ENCODE measurements at regions not wholly inside any gene's neighbourhood (a gene's known extent, or its start where the extent isn't known, plus 50 kb on each side); places are given as distances from the start of the nearest gene placed in this dataset.

DNA sequence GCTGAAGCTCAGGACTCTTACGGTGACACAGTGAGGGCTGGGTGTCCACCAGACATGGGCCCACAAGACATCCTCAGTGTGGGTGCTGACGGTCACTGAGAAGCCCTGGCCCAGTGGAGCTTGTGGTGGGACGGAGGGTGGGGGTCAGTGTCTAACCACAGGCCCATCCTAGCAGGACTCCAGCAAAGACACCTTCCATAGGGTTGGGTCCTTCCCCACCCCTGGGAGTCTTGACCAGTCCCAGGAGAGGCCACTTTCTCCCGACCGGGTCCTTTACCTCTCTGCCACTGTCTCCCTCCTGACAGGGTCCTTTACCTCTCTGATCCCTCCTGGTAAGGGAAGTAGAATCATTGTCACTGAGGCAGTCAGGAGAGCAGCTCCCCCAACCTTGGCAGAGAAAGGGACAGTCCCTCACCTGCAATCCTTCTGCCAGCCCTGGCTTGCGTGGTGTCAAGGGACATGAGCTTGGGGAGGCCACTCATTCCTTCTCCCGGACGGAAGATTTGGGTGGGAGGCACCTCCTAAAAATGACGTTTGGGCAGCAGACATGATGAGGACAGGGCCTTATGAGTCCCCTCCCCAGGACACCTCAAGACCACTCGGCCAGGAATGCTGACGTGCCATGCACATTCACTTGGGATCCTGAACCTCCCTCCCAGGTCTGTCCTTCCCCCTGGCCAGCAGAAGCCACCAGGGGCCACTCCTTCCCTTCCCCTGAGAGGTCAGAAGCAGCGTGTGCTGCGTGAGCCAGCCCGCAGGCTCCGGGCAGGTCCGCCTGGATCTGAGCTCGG is 91.5 kb upstream of the FGF3 start:
- POLR2A ChIA-PET = no interaction called here
- Histone ChIP-seq H3K36me3 (ENCODE audit: control insufficient read depth in 4 of 4, insufficient read depth in 4 of 4, low read length in 3 of 4) (no peaks in the 10 kb centered on the region), H3K4me1 (ENCODE audit: control extremely low read depth in 1 of 4, control insufficient read depth in 4 of 4, insufficient read depth in 4 of 4, low read length in 3 of 4) (peaks cover 0 to 13% (median 3%) of the 10 kb centered on the region in 4 experiments), H3K9me3 (ENCODE audit: control extremely low read depth in 1 of 5, control insufficient read depth in 4 of 5, insufficient read depth in 2 of 5, low read depth in 1 of 5, low read length in 4 of 5) (no peaks in the 10 kb centered on the region), H3K4me3 (ENCODE audit: control insufficient read depth in 1 of 7, extremely low read depth in 1 of 7, insufficient read depth in 4 of 7, low read depth in 2 of 7, low read length in 6 of 7) (no peak overlapping the region), H3K27ac (ENCODE audit: insufficient read depth in 1 of 2, low read depth in 1 of 2, low read length in 2 of 2, poor library complexity in 1 of 2, severe bottlenecking in 2 of 2) (no peak overlapping the region), H3K27me3 (replicated peaks in 2 of 5; ENCODE audit: control insufficient read depth in 4 of 5, insufficient read depth in 5 of 5, low read length in 4 of 5) (peaks cover 0 to 9% (median 7%) of the 10 kb centered on the region in 5 experiments)
- CTCF ChIA-PET = interaction anchor here (0.7 to 3.2 kb wide), 15 partner anchors 8 to 866 kb away, joined by 3 to 13 read pairs (median 3); no protein-coding TSS in a partner anchor
- 88% methylated on average over 14 of the region's 17 CpGs for WGBS (ENCODE audit: insufficient coverage)
- DNase-seq = no peak

DNA sequence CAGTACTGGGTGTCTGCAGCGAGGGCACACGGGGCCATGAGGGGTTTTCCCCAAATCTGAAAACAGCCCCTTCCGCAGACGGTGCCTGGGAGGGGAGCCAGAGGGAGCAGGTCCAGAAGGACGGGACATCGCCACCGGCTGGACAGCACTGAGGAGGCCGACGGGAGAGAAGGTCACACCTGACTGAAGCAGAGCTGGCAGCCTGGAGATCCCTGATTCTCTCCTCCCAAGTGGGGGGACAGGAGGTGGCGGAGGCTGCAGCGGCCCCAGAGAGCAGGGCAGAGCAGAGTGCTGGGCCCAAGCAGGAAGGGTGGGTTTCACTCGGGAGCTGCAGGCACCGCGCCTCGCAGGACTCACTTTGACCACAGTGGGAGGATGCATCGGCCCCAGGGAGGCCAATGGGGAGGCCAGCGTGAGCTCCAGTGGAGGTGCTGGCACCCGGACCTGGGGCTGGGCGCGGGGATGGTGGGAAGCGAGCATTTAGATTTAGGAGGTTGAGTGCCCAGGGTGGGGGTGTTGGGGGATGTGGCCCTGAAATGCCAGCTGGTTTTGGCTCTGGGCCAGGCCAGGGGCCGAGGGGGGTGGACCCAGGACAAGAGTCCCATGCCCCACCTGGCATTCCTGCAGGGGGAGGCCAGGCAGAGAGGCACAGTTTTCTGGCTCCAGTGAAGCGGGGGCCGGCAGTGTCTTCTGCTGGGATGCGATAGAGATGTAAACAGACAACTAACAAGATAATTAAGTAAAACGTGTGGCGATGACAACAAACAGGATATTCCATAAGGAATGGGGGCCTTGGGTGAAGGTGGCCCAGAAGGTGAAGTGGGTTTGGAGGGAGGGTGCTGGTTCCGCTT is 92.3 kb upstream of the FGF3 start:
- DNase-seq = no peak
- Histone ChIP-seq H3K27me3 (replicated peaks in 2 of 5; ENCODE audit: control insufficient read depth in 4 of 5, insufficient read depth in 5 of 5, low read length in 4 of 5) (peaks cover 0 to 17% (median 9%) of the 10 kb centered on the region in 5 experiments), H3K4me3 (ENCODE audit: control insufficient read depth in 1 of 7, extremely low read depth in 1 of 7, insufficient read depth in 4 of 7, low read depth in 2 of 7, low read length in 6 of 7) (no peak overlapping the region), H3K9me3 (ENCODE audit: control extremely low read depth in 1 of 5, control insufficient read depth in 4 of 5, insufficient read depth in 2 of 5, low read depth in 1 of 5, low read length in 4 of 5) (peaks cover 0 to under 1% (median 0%) of the 10 kb centered on the region in 5 experiments), H3K4me1 (ENCODE audit: control extremely low read depth in 1 of 4, control insufficient read depth in 4 of 4, insufficient read depth in 4 of 4, low read length in 3 of 4) (peaks cover 0 to 5% (median 0%) of the 10 kb centered on the region in 4 experiments), H3K36me3 (ENCODE audit: control insufficient read depth in 4 of 4, insufficient read depth in 4 of 4, low read length in 3 of 4) (no peaks in the 10 kb centered on the region), H3K27ac (ENCODE audit: insufficient read depth in 1 of 2, low read depth in 1 of 2, low read length in 2 of 2, poor library complexity in 1 of 2, severe bottlenecking in 2 of 2) (no peak overlapping the region)
- 83% methylated on average over 21 of the region's 28 CpGs for WGBS (ENCODE audit: insufficient coverage)
- ChIA-PET POLR2A (no interaction called here), CTCF (interaction anchor here (0.7 to 3.2 kb wide), 13 partner anchors 9 to 867 kb away, joined by 3 to 13 read pairs (median 5); no protein-coding TSS in a partner anchor)

DNA sequence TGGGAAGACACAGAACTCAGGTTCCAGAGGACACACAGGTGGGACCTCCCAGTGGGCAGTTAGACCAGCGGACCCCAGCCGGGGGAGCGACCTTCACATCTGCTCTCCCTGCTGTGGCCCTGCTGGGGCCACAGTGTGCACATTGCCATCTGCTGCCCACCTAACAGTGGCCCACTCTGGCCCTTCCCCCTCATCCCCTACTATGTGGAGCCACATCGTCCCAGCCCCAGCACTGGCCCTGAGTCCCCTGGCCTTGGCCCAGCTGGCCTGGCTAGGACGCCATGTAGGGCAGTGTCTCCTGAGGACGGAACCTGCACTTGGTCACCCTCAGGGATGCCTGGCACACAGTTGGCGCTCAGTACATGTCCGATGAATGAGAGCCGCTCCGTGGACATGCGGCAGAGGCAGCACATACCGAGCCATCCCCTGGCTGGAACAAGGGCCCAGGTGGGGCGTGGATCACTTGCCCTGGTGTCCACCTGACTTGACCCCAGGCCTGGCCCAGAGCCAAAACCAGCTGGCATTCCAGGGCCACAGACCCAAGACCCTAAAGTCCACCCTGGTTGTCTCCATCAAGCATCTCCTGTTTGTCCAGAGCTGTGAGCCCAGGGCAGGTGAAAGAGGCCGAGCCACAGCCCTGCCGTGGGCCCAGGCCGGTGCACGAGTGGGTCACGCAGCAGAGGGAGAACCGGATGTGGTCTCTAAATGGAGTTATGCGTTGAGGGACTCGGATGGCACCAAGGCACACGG is 93.1 kb upstream of the FGF3 start:
- Histone ChIP-seq H3K27ac (ENCODE audit: insufficient read depth in 1 of 2, low read depth in 1 of 2, low read length in 2 of 2, poor library complexity in 1 of 2, severe bottlenecking in 2 of 2) (no peak overlapping the region), H3K36me3 (ENCODE audit: control insufficient read depth in 4 of 4, insufficient read depth in 4 of 4, low read length in 3 of 4) (no peaks in the 10 kb centered on the region), H3K4me1 (ENCODE audit: control extremely low read depth in 1 of 4, control insufficient read depth in 4 of 4, insufficient read depth in 4 of 4, low read length in 3 of 4) (peaks cover 0 to 3% (median 0%) of the 10 kb centered on the region in 4 experiments), H3K9me3 (ENCODE audit: control extremely low read depth in 1 of 5, control insufficient read depth in 4 of 5, insufficient read depth in 2 of 5, low read depth in 1 of 5, low read length in 4 of 5) (peaks cover 0 to 4% (median 0%) of the 10 kb centered on the region in 5 experiments), H3K4me3 (ENCODE audit: control insufficient read depth in 1 of 7, extremely low read depth in 1 of 7, insufficient read depth in 4 of 7, low read depth in 2 of 7, low read length in 6 of 7) (no peak overlapping the region), H3K27me3 (replicated peaks in 2 of 5; ENCODE audit: control insufficient read depth in 4 of 5, insufficient read depth in 5 of 5, low read length in 4 of 5) (peaks cover 0 to 25% (median 11%) of the 10 kb centered on the region in 5 experiments)
- DNase-seq = no peak
- WGBS (ENCODE audit: insufficient coverage) = 92% methylated on average over 20 of the region's 22 CpGs
- ChIA-PET POLR2A (no interaction called here), CTCF (interaction anchor here (1.1 to 3.1 kb wide), 8 partner anchors 9 to 284 kb away, joined by 3 to 13 read pairs (median 6); no protein-coding TSS in a partner anchor)

DNA sequence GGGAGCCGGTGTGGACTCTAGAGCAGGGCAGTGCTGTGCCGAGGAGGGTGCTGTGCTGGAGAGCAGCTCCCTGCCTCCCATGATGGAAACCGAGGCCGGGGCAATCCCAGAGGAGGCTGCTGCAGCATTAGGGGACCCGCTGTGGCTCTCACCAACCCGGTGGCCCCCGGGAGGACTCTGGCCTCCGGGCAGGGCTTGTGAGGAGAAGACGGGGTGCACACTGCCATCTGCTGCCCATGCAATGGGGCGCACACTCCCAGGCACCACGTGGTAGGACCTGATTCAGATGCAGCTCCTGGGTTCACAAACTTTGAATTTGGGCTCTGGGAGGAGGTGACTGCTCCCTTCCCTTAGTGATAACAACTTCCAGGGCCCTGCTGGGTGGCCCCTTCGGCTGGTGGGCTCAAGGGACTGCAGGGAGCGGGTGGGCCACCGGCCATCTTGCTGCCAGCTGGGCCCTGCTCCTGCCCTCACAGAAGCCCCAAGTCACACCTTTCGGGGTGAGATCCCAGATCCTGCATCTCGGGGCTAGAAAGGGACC is 93.8 kb upstream of the FGF3 start:
- POLR2A ChIA-PET = no interaction called here
- CTCF ChIA-PET = interaction anchor here (0.8 to 3.1 kb wide), 8 partner anchors 9 to 288 kb away, joined by 3 to 11 read pairs (median 5); no protein-coding TSS in a partner anchor
- no peaks in the 10 kb centered on the region for H3K36me3 ChIP-seq (ENCODE audit: control insufficient read depth in 4 of 4, insufficient read depth in 4 of 4, low read length in 3 of 4)
- H3K27me3 ChIP-seq (replicated peaks in 2 of 5; ENCODE audit: control insufficient read depth in 4 of 5, insufficient read depth in 5 of 5, low read length in 4 of 5) = peaks cover 0 to 31% (median 11%) of the 10 kb centered on the region in 5 experiments
- H3K9me3 ChIP-seq (ENCODE audit: control extremely low read depth in 1 of 5, control insufficient read depth in 4 of 5, insufficient read depth in 2 of 5, low read depth in 1 of 5, low read length in 4 of 5) = peaks cover 0 to 4% (median 0%) of the 10 kb centered on the region in 5 experiments
- peak; percentile 33 to 52 (median 50) for DNase-seq
- H3K4me1 ChIP-seq (ENCODE audit: control extremely low read depth in 1 of 4, control insufficient read depth in 4 of 4, insufficient read depth in 4 of 4, low read length in 3 of 4) = peaks cover 0 to 3% (median 0%) of the 10 kb centered on the region in 4 experiments
- H3K4me3 ChIP-seq (ENCODE audit: control insufficient read depth in 1 of 7, extremely low read depth in 1 of 7, insufficient read depth in 4 of 7, low read depth in 2 of 7, low read length in 6 of 7) = no peak overlapping the region
- H3K27ac ChIP-seq (ENCODE audit: insufficient read depth in 1 of 2, low read depth in 1 of 2, low read length in 2 of 2, poor library complexity in 1 of 2, severe bottlenecking in 2 of 2) = no peak overlapping the region
- WGBS (ENCODE audit: insufficient coverage) = 48% methylated on average over 15 of the region's 16 CpGs

DNA sequence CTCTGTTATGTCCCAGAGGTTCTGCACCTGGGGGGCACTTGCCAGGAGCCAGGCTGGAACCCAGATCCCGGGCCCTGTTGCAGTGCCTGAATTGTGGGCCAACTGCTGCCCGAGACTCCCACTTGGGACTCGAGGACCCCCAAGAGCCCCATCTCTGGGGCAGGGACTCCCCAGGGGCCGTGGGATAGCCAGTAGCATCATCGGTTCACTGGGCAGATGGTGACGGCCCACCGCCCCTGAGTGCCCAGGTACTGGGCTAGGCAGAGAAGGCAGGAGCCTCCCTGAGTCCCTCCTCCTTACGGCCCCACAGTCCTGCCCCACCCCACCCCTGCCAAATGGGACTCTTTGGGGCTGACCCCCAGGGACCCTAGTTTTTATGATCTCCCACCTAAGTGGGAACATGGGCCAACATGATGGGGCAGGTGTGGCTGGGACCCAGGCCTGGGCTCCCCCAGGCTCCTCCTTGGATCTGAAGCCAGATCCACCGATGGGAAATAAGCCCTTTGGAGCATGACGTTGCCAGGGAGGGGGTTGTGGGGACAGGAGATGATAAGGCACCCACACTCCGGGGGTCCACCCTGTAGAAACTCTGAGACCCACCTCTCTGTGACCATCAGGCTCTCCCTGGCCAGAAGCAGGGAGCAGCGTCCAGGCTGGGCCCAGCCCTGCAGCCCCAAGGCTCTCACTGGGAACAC is 94.5 kb upstream of the FGF3 start:
- WGBS (ENCODE audit: insufficient coverage) = 91% methylated on average over 11 of the region's 12 CpGs
- ChIA-PET CTCF (interaction anchor here (0.8 to 3.1 kb wide), 9 partner anchors 8 to 287 kb away, joined by 3 to 11 read pairs (median 5); no protein-coding TSS in a partner anchor), POLR2A (no interaction called here)
- H3K27me3 ChIP-seq (replicated peaks in 2 of 5; ENCODE audit: control insufficient read depth in 4 of 5, insufficient read depth in 5 of 5, low read length in 4 of 5) = peaks cover 0 to 39% (median 9%) of the 10 kb centered on the region in 5 experiments
- H3K4me3 ChIP-seq (ENCODE audit: control insufficient read depth in 1 of 7, extremely low read depth in 1 of 7, insufficient read depth in 4 of 7, low read depth in 2 of 7, low read length in 6 of 7) = no peak overlapping the region
- no peak for DNase-seq
- peaks cover 0 to 4% (median 0%) of the 10 kb centered on the region in 5 experiments for H3K9me3 ChIP-seq (ENCODE audit: control extremely low read depth in 1 of 5, control insufficient read depth in 4 of 5, insufficient read depth in 2 of 5, low read depth in 1 of 5, low read length in 4 of 5)
- no peaks in the 10 kb centered on the region for H3K36me3 ChIP-seq (ENCODE audit: control insufficient read depth in 4 of 4, insufficient read depth in 4 of 4, low read length in 3 of 4)
- peaks cover 0 to 5% (median 0%) of the 10 kb centered on the region in 4 experiments for H3K4me1 ChIP-seq (ENCODE audit: control extremely low read depth in 1 of 4, control insufficient read depth in 4 of 4, insufficient read depth in 4 of 4, low read length in 3 of 4)
- H3K27ac ChIP-seq (ENCODE audit: insufficient read depth in 1 of 2, low read depth in 1 of 2, low read length in 2 of 2, poor library complexity in 1 of 2, severe bottlenecking in 2 of 2) = no peak overlapping the region

Measured in common myeloid progenitor, CD34-positive (primary cell).